ENCODE measurements at regions not wholly inside any gene's neighbourhood (a gene's known extent, or its start where the extent isn't known, plus 50 kb on each side); places are given as distances from the start of the nearest gene placed in this dataset.

DNA sequence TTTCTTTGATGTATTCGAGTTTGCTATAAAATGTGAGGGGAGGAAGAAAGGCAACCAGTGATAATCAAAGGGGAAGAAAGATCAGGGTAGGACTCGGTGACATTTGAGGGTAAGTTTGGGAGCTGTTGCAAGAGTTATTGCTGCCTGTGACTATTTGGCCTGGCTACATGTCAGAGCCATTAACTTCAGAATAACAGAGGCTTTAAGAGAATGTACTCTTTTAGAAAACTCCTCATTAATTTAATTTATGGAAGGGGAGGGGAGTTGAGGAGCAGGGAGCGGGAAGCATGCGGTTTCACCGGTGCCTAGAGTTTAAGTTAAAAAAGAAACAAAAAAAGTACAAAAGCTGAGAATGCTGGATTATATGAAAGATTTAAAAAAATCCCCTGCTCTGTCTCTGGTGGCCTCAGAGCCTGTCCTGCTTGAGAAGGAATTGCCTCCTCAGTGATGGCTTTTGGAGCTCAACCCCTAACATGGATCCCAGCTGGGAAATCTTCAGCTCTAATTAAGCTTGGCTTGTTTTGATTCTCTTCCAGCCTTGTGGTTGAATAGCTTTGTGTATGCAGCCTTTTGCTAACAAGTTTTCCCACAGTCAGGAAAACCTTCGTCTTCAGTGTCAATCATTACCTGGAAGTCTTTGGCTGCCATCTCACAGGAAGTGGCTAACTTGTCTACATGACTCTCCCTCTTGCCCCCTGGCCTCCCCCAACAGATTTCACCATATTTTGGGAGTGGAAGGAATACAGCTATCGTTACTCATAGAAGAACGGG is 238.2 kb downstream of the SOX4 start:
- BruUV-seq (replicated peaks) = no TSS peak
- Histone ChIP-seq H3K27me3 (ENCODE audit: control insufficient read depth in 2 of 2, insufficient read depth in 2 of 2, low read length in 2 of 2) (no peaks in the 10 kb centered on the region), H4K20me1 (replicated peaks; ENCODE audit: control insufficient read depth, extremely low read depth, insufficient read depth, low read length) (no peaks in the 10 kb centered on the region), H3K9me1 (replicated peaks; ENCODE audit: control insufficient read depth, extremely low read depth, insufficient read depth, low read length) (no peaks in the 10 kb centered on the region), H2AFZ (ENCODE audit: low read depth, low read length) (no peak overlapping the region), H3K9ac (replicated peaks; ENCODE audit: extremely low read depth, insufficient read depth, low read length) (no peak overlapping the region), H3K4me1 (ENCODE audit: control insufficient read depth, extremely low read depth, insufficient read depth, low read length) (no peaks in the 10 kb centered on the region), H3K4me2 (ENCODE audit: insufficient read depth, low read length) (no peak overlapping the region), H3K9me3 (replicated peaks; ENCODE audit: control insufficient read depth, insufficient read depth, low read length) (no peaks in the 10 kb centered on the region), H3K79me2 (ENCODE audit: control insufficient read depth, insufficient read depth, low read length) (no peaks in the 10 kb centered on the region), H3K4me3 (replicated peaks in 1 of 3; ENCODE audit: insufficient read depth in 1 of 3, low read depth in 1 of 3, low read length in 3 of 3) (no peak overlapping the region), H3K27ac (ENCODE audit: insufficient read depth, low read depth, low read length) (no peak overlapping the region), H3K36me3 (ENCODE audit: control insufficient read depth in 2 of 2, extremely low read depth in 1 of 2, insufficient read depth in 2 of 2, low read length in 2 of 2) (no peaks in the 10 kb centered on the region)
- DNase-seq (ENCODE audit: low read depth, low spot score) (no peak), FAIRE-seq (no peak)
- dilution Hi-C loops (cut with MboI; ENCODE audit: extremely low pct_ligation_motif_present, low sequenced_read_pairs) = no loop called here
- ChIA-PET POLR2A (interaction anchor here (0.6 kb wide), 1 partner anchor 237 kb away, joined by 3 read pairs; no protein-coding TSS in a partner anchor), CTCF (interaction anchor here (0.8 kb wide), 1 partner anchor 13 kb away, joined by 3 read pairs; no protein-coding TSS in a partner anchor)
- intact Hi-C loops (cut with micrococcal nuclease) = no loop called here
- TF ChIP-seq POLR2AphosphoS5 (IDR thresholded peaks at IDR 0.05; ENCODE audit: insufficient read depth, low read depth, low read length) = no peak

DNA sequence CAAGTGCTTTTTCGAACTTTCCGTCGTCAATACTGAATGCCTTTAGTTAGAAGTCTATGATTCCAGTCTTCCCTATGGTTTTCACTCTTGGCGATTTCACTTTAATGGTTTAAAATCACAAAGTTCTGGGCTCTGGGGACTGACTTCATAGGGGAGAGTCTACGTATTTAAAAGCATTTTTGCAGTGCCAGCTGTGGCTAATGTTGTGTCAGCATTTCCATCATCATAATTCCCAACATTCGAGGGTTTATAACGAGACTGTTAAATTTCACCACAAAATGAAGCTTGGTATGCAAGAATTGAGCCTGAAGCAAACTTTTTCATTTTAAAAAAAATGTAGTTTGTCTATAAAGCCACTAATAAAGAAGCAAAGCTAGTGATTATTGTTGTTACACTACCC is 242.7 kb downstream of the SOX4 start:
- ChIA-PET CTCF (no interaction called here), POLR2A (no interaction called here)
- Histone ChIP-seq H3K36me3 (ENCODE audit: control insufficient read depth in 2 of 2, extremely low read depth in 1 of 2, insufficient read depth in 2 of 2, low read length in 2 of 2) (no peaks in the 10 kb centered on the region), H4K20me1 (replicated peaks; ENCODE audit: control insufficient read depth, extremely low read depth, insufficient read depth, low read length) (no peaks in the 10 kb centered on the region), H3K27me3 (ENCODE audit: control insufficient read depth in 2 of 2, insufficient read depth in 2 of 2, low read length in 2 of 2) (no peaks in the 10 kb centered on the region), H3K9me3 (replicated peaks; ENCODE audit: control insufficient read depth, insufficient read depth, low read length) (no peaks in the 10 kb centered on the region), H3K4me1 (ENCODE audit: control insufficient read depth, extremely low read depth, insufficient read depth, low read length) (peaks cover 21% of the 10 kb centered on the region), H3K9me1 (replicated peaks; ENCODE audit: control insufficient read depth, extremely low read depth, insufficient read depth, low read length) (no peaks in the 10 kb centered on the region), H3K4me3 (replicated peaks in 1 of 3; ENCODE audit: insufficient read depth in 1 of 3, low read depth in 1 of 3, low read length in 3 of 3) (no peak overlapping the region), H3K79me2 (ENCODE audit: control insufficient read depth, insufficient read depth, low read length) (no peaks in the 10 kb centered on the region), H3K9ac (replicated peaks; ENCODE audit: extremely low read depth, insufficient read depth, low read length) (no peak overlapping the region), H2AFZ (ENCODE audit: low read depth, low read length) (no peak overlapping the region), H3K27ac (ENCODE audit: insufficient read depth, low read depth, low read length) (no peak overlapping the region), H3K4me2 (ENCODE audit: insufficient read depth, low read length) (no peak overlapping the region)
- intact Hi-C loops (cut with micrococcal nuclease) = no loop called here
- FAIRE-seq (no peak), DNase-seq (ENCODE audit: low read depth, low spot score) (no peak)
- no peak for TF ChIP-seq JUN (IDR thresholded peaks at IDR 0.05; ENCODE audit: borderline replicate concordance, insufficient read depth, insufficient read length, low read depth)
- TF ChIP-seq, protein P1, sequence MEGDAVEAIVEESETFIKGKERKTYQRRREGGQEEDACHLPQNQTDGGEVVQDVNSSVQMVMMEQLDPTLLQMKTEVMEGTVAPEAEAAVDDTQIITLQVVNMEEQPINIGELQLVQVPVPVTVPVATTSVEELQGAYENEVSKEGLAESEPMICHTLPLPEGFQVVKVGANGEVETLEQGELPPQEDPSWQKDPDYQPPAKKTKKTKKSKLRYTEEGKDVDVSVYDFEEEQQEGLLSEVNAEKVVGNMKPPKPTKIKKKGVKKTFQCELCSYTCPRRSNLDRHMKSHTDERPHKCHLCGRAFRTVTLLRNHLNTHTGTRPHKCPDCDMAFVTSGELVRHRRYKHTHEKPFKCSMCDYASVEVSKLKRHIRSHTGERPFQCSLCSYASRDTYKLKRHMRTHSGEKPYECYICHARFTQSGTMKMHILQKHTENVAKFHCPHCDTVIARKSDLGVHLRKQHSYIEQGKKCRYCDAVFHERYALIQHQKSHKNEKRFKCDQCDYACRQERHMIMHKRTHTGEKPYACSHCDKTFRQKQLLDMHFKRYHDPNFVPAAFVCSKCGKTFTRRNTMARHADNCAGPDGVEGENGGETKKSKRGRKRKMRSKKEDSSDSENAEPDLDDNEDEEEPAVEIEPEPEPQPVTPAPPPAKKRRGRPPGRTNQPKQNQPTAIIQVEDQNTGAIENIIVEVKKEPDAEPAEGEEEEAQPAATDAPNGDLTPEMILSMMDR (IDR thresholded peaks at IDR 0.05; ENCODE audit: extremely low read depth in 1 of 2, insufficient read depth in 1 of 2, low read depth in 1 of 2, low read length in 2 of 2) = no peak
- TF ChIP-seq MYC (IDR thresholded peaks at IDR 0.05; ENCODE audit: low read depth, low read length) = no peak
- no peak for TF ChIP-seq EZH2 (IDR thresholded peaks at IDR 0.05; ENCODE audit: borderline replicate concordance, low read depth, low read length, severe bottlenecking)
- TF ChIP-seq GATA2 (IDR thresholded peaks at IDR 0.05; ENCODE audit: insufficient read depth, insufficient read length, low read depth, low read length) = no peak
- TF ChIP-seq POLR2AphosphoS5 (IDR thresholded peaks at IDR 0.05; ENCODE audit: insufficient read depth, low read depth, low read length) = no peak
- TF ChIP-seq, protein P2, sequence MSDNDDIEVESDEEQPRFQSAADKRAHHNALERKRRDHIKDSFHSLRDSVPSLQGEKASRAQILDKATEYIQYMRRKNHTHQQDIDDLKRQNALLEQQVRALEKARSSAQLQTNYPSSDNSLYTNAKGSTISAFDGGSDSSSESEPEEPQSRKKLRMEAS (IDR thresholded peaks at IDR 0.05; ENCODE audit: insufficient read depth, insufficient read length) = no peak
- TF ChIP-seq FOS (IDR thresholded peaks at IDR 0.05; ENCODE audit: borderline replicate concordance, insufficient read depth, low read length) = no peak
- no peak for TF ChIP-seq POLR2A (IDR thresholded peaks at IDR 0.05; ENCODE audit: low read depth, low read length)
- dilution Hi-C loops (cut with MboI; ENCODE audit: extremely low pct_ligation_motif_present, low sequenced_read_pairs) = no loop called here
- no TSS peak for BruUV-seq (replicated peaks)

Measured in endothelial cell of umbilical vein (primary cell).